22Rv1 (cell line): ENCODE measurements at regions not wholly inside any gene's neighbourhood (a gene's known extent, or its start where the extent isn't known, plus 50 kb on each side); places are given as distances from the start of the nearest gene placed in this dataset.

Source experiments
- H3K27ac ChIP-seq: fragments of 450-650 bp; 2 replicates; pipeline ENCODE4 v1.5.1; 2017
- CTCF ChIP-seq: fragments of 450-650 bp; IDR thresholded peaks from 2 replicates; pipeline ENCODE4 v1.5.1; 2017; ENCODE audit warnings: mild to moderate bottlenecking
- ZFX ChIP-seq: fragments of 450-650 bp; IDR thresholded peaks from 2 replicates; pipeline ENCODE4 v1.6.1; 2017; ENCODE audit warnings: antibody characterized with exemption, borderline replicate concordance

- H3K27ac ChIP-seq: peak overlapping the region; percentile 89
- TF ChIP-seq CTCF: peak; percentile 60
- no peak for TF ChIP-seq ZFX
Measured at GRCh38 chr12:92070054-92070863, 75.4 kb downstream of the BTG1 start.

GRCh38 chr12:92068459-92068858 is 77.2 kb downstream of the BTG1 start:
- TF ChIP-seq CTCF: no peak
- TF ChIP-seq ZFX: no peak
- H3K27ac ChIP-seq: peak overlapping the region; percentile 89

- no peak for TF ChIP-seq CTCF
- no peak for TF ChIP-seq ZFX
- H3K27ac ChIP-seq: peak overlapping the region; percentile 72
Measured at GRCh38 chr12:92065639-92066038, 80.0 kb downstream of the BTG1 start.

- no peak for TF ChIP-seq ZFX
- peak overlapping the region; percentile 72 for H3K27ac ChIP-seq
Measured at GRCh38 chr12:92065018-92065499, 80.6 kb downstream of the BTG1 start.

- TF ChIP-seq ZFX (no peak), CTCF (no peak)
- peak overlapping the region; percentile 72 for H3K27ac ChIP-seq
Measured at GRCh38 chr12:92064422-92064821, 81.2 kb downstream of the BTG1 start.

- TF ChIP-seq CTCF: no peak
- H3K27ac ChIP-seq: peak overlapping the region; percentile 72
Measured at GRCh38 chr12:92063641-92064040, 82.0 kb downstream of the BTG1 start.

GRCh38 chr12:92062539-92063493 is 82.8 kb downstream of the BTG1 start:
- H3K27ac ChIP-seq: peak overlapping the region; percentile 72
- no peak for TF ChIP-seq CTCF
- no peak for TF ChIP-seq ZFX
